ENCODE measurements at regions not wholly inside any gene's neighbourhood (a gene's known extent, or its start where the extent isn't known, plus 50 kb on each side); places are given as distances from the start of the nearest gene placed in this dataset.

- H3K4me2 ChIP-seq (ENCODE audit: insufficient read depth in 1 of 2, low read depth in 2 of 2, low read length in 2 of 2): no peak overlapping the region
- H3K23me2 ChIP-seq (ENCODE audit: low read depth, low read length): no peaks in the 10 kb centered on the region
- H2BK15ac ChIP-seq (ENCODE audit: low read length): no peak overlapping the region
- H3K79me2 ChIP-seq (ENCODE audit: control insufficient read depth in 1 of 2, insufficient read depth in 2 of 2, low read length in 2 of 2): no peaks in the 10 kb centered on the region
- no peak overlapping the region for H4K5ac ChIP-seq (ENCODE audit: insufficient read length, low read depth, low read length)
- H3K18ac ChIP-seq (ENCODE audit: extremely low read depth, low read length): no peak overlapping the region
- no peaks in the 10 kb centered on the region for H3K79me1 ChIP-seq (ENCODE audit: low read depth, low read length)
- H3K4me1 ChIP-seq (replicated peaks in 1 of 4; ENCODE audit: control insufficient read depth in 3 of 4, insufficient read depth in 4 of 4, low read length in 3 of 4): no peaks in the 10 kb centered on the region
- H2BK12ac ChIP-seq (ENCODE audit: low read depth, low read length): no peak overlapping the region
- no peak overlapping the region for H2BK120ac ChIP-seq (replicated peaks; ENCODE audit: low read depth, low read length)
- WGBS, 2 experiments (ENCODE audit: extremely low coverage in 1 of 2, insufficient coverage in 1 of 2, insufficient read length in 1 of 2, insufficient replicate concordance in 2 of 2, low coverage in 1 of 2, low lambda C conversion rate in 2 of 2, missing lambda C conversion rate in 1 of 2): 87% methylated on average over 6 of the region's 6 CpGs; no CpG with 5 or more reads in 1 of the 2 experiments
- no peaks in the 10 kb centered on the region for H3K9me3 ChIP-seq (ENCODE audit: insufficient read depth in 2 of 2, low read depth in 1 of 2, low read length in 1 of 2)
- TF ChIP-seq CBX8 (IDR thresholded peaks at IDR 0.05; ENCODE audit: borderline replicate concordance, low read depth, low read length) (no peak), NRF1 (IDR thresholded peaks at IDR 0.05; ENCODE audit: low read depth, low read length) (no peak), RAD21 (IDR thresholded peaks at IDR 0.05 in 1 of 2, conservative IDR thresholded peaks at IDR 0.05 in 1 of 2; ENCODE audit: low read depth in 2 of 2, low read length in 2 of 2) (no peak), TAF1 (IDR thresholded peaks at IDR 0.05; ENCODE audit: low read depth, low read length) (no peak), HDAC6 (IDR thresholded peaks at IDR 0.05; ENCODE audit: low read depth, low read length) (no peak), SUZ12 (IDR thresholded peaks at IDR 0.05; ENCODE audit: low read length) (no peak), POLR2A (IDR thresholded peaks at IDR 0.05; ENCODE audit: control extremely low read depth in 1 of 2, low read depth in 2 of 2, low read length in 2 of 2) (no peak), BRCA1 (IDR thresholded peaks at IDR 0.05; ENCODE audit: low read depth, low read length) (no peak), ZNF274 (IDR thresholded peaks at IDR 0.05; ENCODE audit: borderline replicate concordance, extremely low read depth, low read length) (no peak), EP300 (IDR thresholded peaks at IDR 0.05; ENCODE audit: borderline replicate concordance in 1 of 2, low read depth in 2 of 2, low read length in 2 of 2) (no peak), KDM5A (IDR thresholded peaks at IDR 0.05; ENCODE audit: low read length) (no peak), TCF12 (IDR thresholded peaks at IDR 0.05; ENCODE audit: low read depth, low read length) (no peak)
- H4K91ac ChIP-seq (replicated peaks; ENCODE audit: insufficient read length, low read length): no peak overlapping the region
- no peak overlapping the region for H3K56ac ChIP-seq (replicated peaks; ENCODE audit: insufficient read length, low read depth, low read length)
- no peak overlapping the region for H3K4ac ChIP-seq (replicated peaks; ENCODE audit: insufficient read length, low read depth, low read length)
- H4K20me1 ChIP-seq (replicated peaks in 1 of 2; ENCODE audit: control insufficient read depth in 1 of 2, insufficient read depth in 2 of 2, low read length in 2 of 2): no peaks in the 10 kb centered on the region
- no peak overlapping the region for H2AFZ ChIP-seq (ENCODE audit: low read length)
- no peak overlapping the region for H3K9ac ChIP-seq (replicated peaks in 1 of 4; ENCODE audit: extremely low read depth in 1 of 4, low read depth in 3 of 4, low read length in 3 of 4)
- H3K36me3 ChIP-seq (ENCODE audit: control insufficient read depth in 2 of 4, insufficient read depth in 4 of 4, low read length in 3 of 4): no peaks in the 10 kb centered on the region
- H3K27me3 ChIP-seq (replicated peaks in 1 of 4; ENCODE audit: control insufficient read depth in 3 of 4, extremely low read depth in 1 of 4, insufficient read depth in 3 of 4, low read length in 3 of 4): no peaks in the 10 kb centered on the region; a peak in 1 of 7 replicates
- H3K4me3 ChIP-seq (ENCODE audit: extremely low read depth in 1 of 4, insufficient read depth in 2 of 4, low read depth in 3 of 4, low read length in 4 of 4): no peak overlapping the region
- H2BK5ac ChIP-seq (ENCODE audit: low read depth, low read length): no peak overlapping the region
- H3K27ac ChIP-seq (ENCODE audit: low read depth, low read length): no peak overlapping the region
- FAIRE-seq: no peak
- ChIA-PET CTCF (ENCODE audit: partially characterized antibody) (no interaction called here), POLR2A (ENCODE audit: partially characterized antibody) (no interaction called here)
- H4K8ac ChIP-seq (ENCODE audit: extremely low read depth, insufficient read depth, low read length): no peak overlapping the region
- no peak for DNase-seq (ENCODE audit: low read depth in 1 of 2, low spot score in 2 of 2)
- H3K14ac ChIP-seq (ENCODE audit: insufficient read length): no peak overlapping the region
- no peak overlapping the region for H2AK5ac ChIP-seq (ENCODE audit: low read depth, low read length)
- no peak overlapping the region for H3K23ac ChIP-seq (ENCODE audit: insufficient read length)
- no peak overlapping the region for H2BK20ac ChIP-seq (ENCODE audit: low read length)
These were observed 1125.0 kb upstream of the CELF4 start for GRCh38 chr18:38690626-38691025.

All from H1 (cell line).